ENCODE measurements at regions not wholly inside any gene's neighbourhood (a gene's known extent, or its start where the extent isn't known, plus 50 kb on each side); places are given as distances from the start of the nearest gene placed in this dataset.

DNA sequence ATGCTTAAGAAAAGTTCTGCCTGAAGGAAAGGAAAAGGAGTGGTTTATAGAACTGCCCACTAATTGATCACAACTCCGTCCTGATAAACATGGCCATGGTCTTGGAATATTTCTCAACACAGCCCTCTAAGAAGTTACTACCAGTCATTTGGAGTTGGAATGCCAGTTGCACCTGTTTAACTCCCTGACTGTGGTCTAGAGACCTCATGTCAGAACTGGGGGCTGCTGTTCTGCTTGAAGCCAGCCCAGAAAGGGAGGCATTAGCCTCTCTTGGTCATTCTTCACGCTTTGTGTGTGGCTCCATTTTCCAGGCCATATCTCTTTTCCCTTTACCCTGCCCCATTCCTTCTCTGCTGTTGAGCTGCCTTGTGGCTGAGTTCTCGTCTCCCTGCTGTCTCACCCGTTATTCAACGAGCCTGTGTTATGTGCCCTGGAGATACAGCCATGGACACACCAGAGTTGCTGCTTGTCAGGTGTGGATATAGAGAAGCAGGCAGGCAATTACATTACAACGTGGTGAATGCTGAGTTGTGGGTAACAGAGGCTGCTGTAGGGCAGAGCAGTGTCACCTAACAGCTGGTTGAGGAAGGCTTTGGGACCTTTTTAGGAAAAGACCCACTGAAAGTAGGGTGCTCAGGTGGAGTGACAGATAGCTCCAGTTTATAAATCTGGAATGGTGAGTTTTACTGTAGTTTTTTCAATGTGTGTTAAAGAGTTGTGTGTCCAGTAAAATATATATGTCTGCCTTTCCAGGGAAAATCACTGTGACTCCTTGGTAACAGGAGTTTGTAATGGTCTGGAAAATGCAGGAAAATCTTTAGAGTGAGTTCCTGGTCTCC is 137.0 kb upstream of the IPO9 start:
- TF ChIP-seq, protein P1, sequence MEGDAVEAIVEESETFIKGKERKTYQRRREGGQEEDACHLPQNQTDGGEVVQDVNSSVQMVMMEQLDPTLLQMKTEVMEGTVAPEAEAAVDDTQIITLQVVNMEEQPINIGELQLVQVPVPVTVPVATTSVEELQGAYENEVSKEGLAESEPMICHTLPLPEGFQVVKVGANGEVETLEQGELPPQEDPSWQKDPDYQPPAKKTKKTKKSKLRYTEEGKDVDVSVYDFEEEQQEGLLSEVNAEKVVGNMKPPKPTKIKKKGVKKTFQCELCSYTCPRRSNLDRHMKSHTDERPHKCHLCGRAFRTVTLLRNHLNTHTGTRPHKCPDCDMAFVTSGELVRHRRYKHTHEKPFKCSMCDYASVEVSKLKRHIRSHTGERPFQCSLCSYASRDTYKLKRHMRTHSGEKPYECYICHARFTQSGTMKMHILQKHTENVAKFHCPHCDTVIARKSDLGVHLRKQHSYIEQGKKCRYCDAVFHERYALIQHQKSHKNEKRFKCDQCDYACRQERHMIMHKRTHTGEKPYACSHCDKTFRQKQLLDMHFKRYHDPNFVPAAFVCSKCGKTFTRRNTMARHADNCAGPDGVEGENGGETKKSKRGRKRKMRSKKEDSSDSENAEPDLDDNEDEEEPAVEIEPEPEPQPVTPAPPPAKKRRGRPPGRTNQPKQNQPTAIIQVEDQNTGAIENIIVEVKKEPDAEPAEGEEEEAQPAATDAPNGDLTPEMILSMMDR (IDR thresholded peaks at IDR 0.05), result no peak
- no peak for TF ChIP-seq ZFX (IDR thresholded peaks at IDR 0.05; ENCODE audit: borderline replicate concordance)

All from 22Rv1 (cell line).